Colonic mucosa (tissue), 4 donors: ENCODE measurements at regions not wholly inside any gene's neighbourhood (a gene's known extent, or its start where the extent isn't known, plus 50 kb on each side); places are given as distances from the start of the nearest gene placed in this dataset.
A peak's percentile ranks its signal among the peaks of the same experiment; 100 is the strongest.

Experiments
- DNase-seq: peaks from one replicate; pipeline ENCODE4 v3.0.0-alpha.2; 2020
- H3K27ac ChIP-seq: fragments of 200-600 bp; one replicate; pipeline ENCODE4 v1.8.0; 2021
- H3K27me3 ChIP-seq: fragments of 200-600 bp; one replicate; pipeline ENCODE4 v1.8.0; 2021
- H3K36me3 ChIP-seq: fragments of 200-600 bp; one replicate; pipeline ENCODE4 v1.8.0; 2021
- H3K4me1 ChIP-seq: fragments of 200-600 bp; one replicate; pipeline ENCODE4 v1.8.0; 2021; ENCODE audit warnings: mild to moderate bottlenecking
- H3K4me3 ChIP-seq: fragments of 200-600 bp; one replicate; pipeline ENCODE4 v1.8.0; 2021
- H3K9ac ChIP-seq, 2 donors: one replicate each; pipeline ENCODE4 v1.7.0; 2013; ENCODE audit warnings: control low read depth in 2 of 2, low read depth in 2 of 2, low read length in 2 of 2
- H3K9me3 ChIP-seq: fragments of 200-600 bp; one replicate; pipeline ENCODE4 v1.8.0; 2021
- intact Hi-C: fragments of 100-400 bp; cut with DNase I; formaldehyde crosslinking; loops from one replicate; pipeline ENCODE4 v1.14.1; 2022
- TF ChIP-seq, protein P1 (sequence below): fragments of 200-600 bp; IDR thresholded peaks from one replicate; pipeline ENCODE4 v1.8.0; 2022; ENCODE audit warnings: antibody characterized with exemption, mild to moderate bottlenecking
- donor health status: healthy.
- donor health status: DM: no; HTN: no; CAD: no.
- donor health status: DM: no; HTN: no; CAD: no.

DNA sequence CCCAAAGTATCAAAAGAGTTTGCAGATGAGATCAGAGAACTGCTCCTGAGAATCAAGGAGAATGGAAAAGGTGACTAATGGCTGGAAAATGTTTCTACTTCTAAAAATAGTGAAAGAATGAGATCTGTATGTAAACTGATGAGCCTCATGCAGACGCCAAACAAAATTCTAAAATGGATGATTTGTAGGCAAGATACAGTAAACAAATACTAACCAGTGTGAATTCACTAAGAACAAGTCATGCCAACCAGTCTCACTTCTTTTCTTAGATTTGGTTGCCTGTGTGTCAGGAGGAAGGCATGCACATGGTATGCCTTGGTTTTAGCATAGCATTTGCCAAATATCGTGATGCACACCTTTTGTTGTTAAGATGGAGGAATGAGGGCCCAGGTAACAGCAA is 94.9 kb upstream of the PIK3CG start:
- H3K27me3 ChIP-seq: no peaks in the 10 kb centered on the region
- H3K9ac ChIP-seq: no peak overlapping the region
- H3K4me1 ChIP-seq: no peaks in the 10 kb centered on the region
- TF ChIP-seq, protein P1, sequence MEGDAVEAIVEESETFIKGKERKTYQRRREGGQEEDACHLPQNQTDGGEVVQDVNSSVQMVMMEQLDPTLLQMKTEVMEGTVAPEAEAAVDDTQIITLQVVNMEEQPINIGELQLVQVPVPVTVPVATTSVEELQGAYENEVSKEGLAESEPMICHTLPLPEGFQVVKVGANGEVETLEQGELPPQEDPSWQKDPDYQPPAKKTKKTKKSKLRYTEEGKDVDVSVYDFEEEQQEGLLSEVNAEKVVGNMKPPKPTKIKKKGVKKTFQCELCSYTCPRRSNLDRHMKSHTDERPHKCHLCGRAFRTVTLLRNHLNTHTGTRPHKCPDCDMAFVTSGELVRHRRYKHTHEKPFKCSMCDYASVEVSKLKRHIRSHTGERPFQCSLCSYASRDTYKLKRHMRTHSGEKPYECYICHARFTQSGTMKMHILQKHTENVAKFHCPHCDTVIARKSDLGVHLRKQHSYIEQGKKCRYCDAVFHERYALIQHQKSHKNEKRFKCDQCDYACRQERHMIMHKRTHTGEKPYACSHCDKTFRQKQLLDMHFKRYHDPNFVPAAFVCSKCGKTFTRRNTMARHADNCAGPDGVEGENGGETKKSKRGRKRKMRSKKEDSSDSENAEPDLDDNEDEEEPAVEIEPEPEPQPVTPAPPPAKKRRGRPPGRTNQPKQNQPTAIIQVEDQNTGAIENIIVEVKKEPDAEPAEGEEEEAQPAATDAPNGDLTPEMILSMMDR: no peak
- no peaks in the 10 kb centered on the region for H3K36me3 ChIP-seq
- H3K27ac ChIP-seq: no peak overlapping the region
- no peak for DNase-seq
- no peak overlapping the region for H3K4me3 ChIP-seq
- H3K9me3 ChIP-seq: no peaks in the 10 kb centered on the region
- intact Hi-C loops: no loop called here

DNA sequence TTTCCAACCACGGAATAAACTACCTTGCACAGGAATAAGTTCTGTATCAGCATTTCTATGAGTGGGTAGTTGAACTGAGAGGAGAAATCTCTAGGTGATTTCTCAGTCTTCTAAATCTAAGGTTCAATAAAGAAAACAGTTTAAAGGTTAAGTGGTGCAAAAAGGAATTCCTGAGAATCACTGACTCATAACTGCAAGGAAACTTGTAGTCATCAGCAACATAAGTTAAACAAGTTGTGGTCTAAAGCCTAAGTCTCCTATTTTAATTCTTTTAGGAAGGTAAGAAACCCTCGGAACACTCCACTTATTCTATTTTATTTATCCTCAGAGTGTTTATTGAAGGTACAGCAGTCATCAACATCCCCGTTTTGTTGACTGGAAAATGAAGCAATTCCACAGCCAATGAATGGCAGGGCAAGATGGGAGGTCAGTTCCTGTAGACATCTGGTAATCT is 92.4 kb upstream of the PIK3CG start:
- no peak for DNase-seq
- Histone ChIP-seq H3K9ac (no peak overlapping the region), H3K4me3 (no peak overlapping the region), H3K36me3 (no peaks in the 10 kb centered on the region), H3K9me3 (no peaks in the 10 kb centered on the region), H3K27ac (peak overlapping the region; percentile 24), H3K27me3 (no peaks in the 10 kb centered on the region), H3K4me1 (no peaks in the 10 kb centered on the region)
- intact Hi-C loops: no loop called here
- TF ChIP-seq, protein P1: no peak

DNA sequence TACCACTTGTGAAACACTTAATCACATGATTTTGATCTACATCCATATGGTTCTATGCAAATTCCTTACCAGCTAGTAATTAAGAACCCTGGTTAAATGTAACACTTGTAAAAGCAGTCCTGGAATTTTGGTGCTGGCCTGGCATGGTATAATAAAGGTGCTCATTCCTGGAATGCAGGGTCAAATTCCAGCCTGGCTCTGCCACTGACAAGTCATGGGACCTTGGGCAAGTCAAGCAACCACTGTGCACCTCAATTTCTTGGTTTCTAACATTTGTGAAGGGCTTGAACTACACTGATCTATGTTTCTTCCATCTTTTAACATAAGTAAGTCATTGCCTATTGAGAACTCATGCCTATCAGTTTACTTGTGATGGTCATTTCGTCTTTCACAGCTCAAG is 91.9 kb upstream of the PIK3CG start:
- H3K36me3 ChIP-seq: no peaks in the 10 kb centered on the region
- no peaks in the 10 kb centered on the region for H3K9me3 ChIP-seq
- no peak overlapping the region for H3K4me3 ChIP-seq
- H3K9ac ChIP-seq: no peak overlapping the region
- TF ChIP-seq, protein P1: no peak
- no peak for DNase-seq
- no peaks in the 10 kb centered on the region for H3K4me1 ChIP-seq
- H3K27ac ChIP-seq: peak overlapping the region; percentile 24
- intact Hi-C loops: no loop called here
- H3K27me3 ChIP-seq: no peaks in the 10 kb centered on the region

DNA sequence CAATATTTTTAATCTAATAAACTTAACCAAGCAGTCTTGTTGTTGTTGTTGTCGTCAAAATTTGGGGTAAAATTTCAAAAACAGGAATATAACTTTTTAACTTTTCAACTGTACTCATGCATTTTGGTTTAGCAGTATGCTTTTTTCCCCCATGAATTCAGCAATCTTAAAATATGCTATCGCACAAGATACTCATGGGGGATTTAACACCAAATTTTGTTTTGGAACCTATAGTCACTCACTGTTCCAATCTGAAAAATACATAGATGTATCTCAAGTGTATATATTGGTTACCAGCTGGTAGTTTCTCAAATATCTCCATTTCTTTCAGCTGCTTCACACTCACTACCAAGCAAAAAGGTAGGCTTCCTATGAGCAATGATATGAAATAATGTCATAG is 91.4 kb upstream of the PIK3CG start:
- Histone ChIP-seq H3K9ac (no peak overlapping the region), H3K36me3 (no peaks in the 10 kb centered on the region), H3K9me3 (no peaks in the 10 kb centered on the region), H3K4me1 (no peaks in the 10 kb centered on the region), H3K4me3 (no peak overlapping the region), H3K27ac (no peak overlapping the region), H3K27me3 (no peaks in the 10 kb centered on the region)
- intact Hi-C loops: no loop called here
- no peak for DNase-seq
- TF ChIP-seq, protein P1: no peak

DNA sequence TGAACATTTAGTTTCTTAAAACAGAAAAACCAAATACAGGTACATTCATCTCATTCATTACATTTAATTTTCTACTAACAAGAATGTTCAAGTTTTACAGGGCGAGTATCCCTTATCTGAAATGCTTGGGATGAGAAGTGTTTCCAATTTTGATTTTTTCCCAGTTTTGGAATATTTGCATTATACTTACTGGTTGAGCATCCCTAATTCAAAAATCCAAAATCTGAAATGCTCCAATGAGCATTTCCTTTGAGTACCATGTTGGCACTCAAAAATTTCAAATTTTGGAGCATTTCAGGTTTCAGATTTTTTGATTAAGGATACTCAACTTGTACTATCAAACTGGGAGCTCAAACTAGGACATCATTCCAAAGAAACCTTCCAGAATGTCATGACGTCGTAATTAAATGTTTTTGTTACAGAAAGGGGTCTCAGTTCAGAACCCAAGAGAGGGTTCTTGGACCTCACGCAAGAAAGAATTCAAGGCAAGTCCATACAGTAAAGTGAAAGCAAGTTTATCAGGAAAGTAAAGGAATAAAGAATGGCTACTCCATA is 90.8 kb upstream of the PIK3CG start:
- no peaks in the 10 kb centered on the region for H3K9me3 ChIP-seq
- no peak overlapping the region for H3K9ac ChIP-seq
- DNase-seq: no peak
- intact Hi-C loops: no loop called here
- no peak overlapping the region for H3K4me3 ChIP-seq
- TF ChIP-seq, protein P1: no peak
- H3K36me3 ChIP-seq: no peaks in the 10 kb centered on the region
- H3K27me3 ChIP-seq: no peaks in the 10 kb centered on the region
- no peaks in the 10 kb centered on the region for H3K4me1 ChIP-seq
- no peak overlapping the region for H3K27ac ChIP-seq
